Neural cell (in vitro differentiated cells): ENCODE measurements at regions not wholly inside any gene's neighbourhood (a gene's known extent, or its start where the extent isn't known, plus 50 kb on each side); places are given as distances from the start of the nearest gene placed in this dataset.

Experiments
- EP300 ChIP-seq: fragments of 450-650 bp; conservative IDR thresholded peaks from 2 replicates; pipeline ENCODE4 v1.6.1; 2014; ENCODE audit warnings: antibody characterized with exemption, mild to moderate bottlenecking, moderate library complexity; ENCODE audit not compliant: poor library complexity, severe bottlenecking
- POLR2AphosphoS5 ChIP-seq: IDR thresholded peaks from 2 replicates; pipeline ENCODE4 v1.6.1; 2012
- RAD21 ChIP-seq: fragments of 450-650 bp; conservative IDR thresholded peaks from 2 replicates; pipeline ENCODE4 v1.6.1; 2014; ENCODE audit warnings: antibody characterized with exemption, mild to moderate bottlenecking, moderate library complexity
- TAF1 ChIP-seq: IDR thresholded peaks from 2 replicates; pipeline ENCODE4 v1.6.1; 2012; ENCODE audit warnings: low read depth
- TF ChIP-seq, protein P1 (sequence below): fragments of 450-650 bp; IDR thresholded peaks from 2 replicates; pipeline ENCODE4 v1.5.1; 2014; ENCODE audit warnings: antibody characterized with exemption, mild to moderate bottlenecking, moderate library complexity; ENCODE audit not compliant: poor library complexity, severe bottlenecking

DNA sequence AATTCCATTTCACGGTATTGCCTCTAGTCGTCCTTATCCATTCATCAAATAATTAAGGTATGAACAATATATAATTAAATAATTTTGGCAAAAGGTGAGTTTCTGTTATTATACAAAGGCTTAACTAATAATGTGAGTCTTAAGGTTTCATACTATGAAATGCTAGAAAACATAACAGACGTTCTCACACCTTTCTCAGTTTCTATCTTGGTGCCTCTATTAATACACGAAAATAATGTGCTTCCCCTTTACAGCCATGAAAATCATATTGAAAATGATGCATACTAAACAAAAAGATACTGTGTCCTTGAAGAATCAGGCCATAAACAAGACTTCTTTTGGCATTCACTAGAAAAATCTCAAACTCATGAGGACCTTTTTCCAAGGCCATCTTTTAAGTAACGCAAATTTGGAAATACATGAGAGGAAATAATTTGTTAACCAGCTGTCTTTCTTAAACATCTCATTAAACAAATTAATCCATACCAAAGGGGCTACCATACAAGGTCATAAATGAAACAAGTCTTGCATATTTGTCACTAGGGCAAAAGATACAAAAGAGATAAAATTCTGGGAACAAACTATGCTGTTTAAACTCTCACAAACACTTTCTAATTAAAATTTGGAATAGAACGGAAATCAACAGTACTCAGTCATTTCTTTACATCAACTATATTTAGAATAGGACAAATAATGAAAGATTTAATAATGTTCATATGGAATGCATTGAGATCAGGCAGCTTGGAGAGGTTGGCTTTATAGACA lies 53.9 kb upstream of the CAV2 start:
- no peak for TF ChIP-seq EP300
- TF ChIP-seq, protein P1, sequence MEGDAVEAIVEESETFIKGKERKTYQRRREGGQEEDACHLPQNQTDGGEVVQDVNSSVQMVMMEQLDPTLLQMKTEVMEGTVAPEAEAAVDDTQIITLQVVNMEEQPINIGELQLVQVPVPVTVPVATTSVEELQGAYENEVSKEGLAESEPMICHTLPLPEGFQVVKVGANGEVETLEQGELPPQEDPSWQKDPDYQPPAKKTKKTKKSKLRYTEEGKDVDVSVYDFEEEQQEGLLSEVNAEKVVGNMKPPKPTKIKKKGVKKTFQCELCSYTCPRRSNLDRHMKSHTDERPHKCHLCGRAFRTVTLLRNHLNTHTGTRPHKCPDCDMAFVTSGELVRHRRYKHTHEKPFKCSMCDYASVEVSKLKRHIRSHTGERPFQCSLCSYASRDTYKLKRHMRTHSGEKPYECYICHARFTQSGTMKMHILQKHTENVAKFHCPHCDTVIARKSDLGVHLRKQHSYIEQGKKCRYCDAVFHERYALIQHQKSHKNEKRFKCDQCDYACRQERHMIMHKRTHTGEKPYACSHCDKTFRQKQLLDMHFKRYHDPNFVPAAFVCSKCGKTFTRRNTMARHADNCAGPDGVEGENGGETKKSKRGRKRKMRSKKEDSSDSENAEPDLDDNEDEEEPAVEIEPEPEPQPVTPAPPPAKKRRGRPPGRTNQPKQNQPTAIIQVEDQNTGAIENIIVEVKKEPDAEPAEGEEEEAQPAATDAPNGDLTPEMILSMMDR = no peak
- no peak for TF ChIP-seq RAD21
- TF ChIP-seq POLR2AphosphoS5 = no peak
- TF ChIP-seq TAF1 = no peak
